Colonic mucosa (tissue), 4 donors: ENCODE measurements at regions not wholly inside any gene's neighbourhood (a gene's known extent, or its start where the extent isn't known, plus 50 kb on each side); places are given as distances from the start of the nearest gene placed in this dataset.

Experiments
- DNase-seq: peaks from one replicate; pipeline ENCODE4 v3.0.0-alpha.2; 2020
- H3K27ac ChIP-seq: fragments of 200-600 bp; one replicate; pipeline ENCODE4 v1.8.0; 2021
- H3K27me3 ChIP-seq: fragments of 200-600 bp; one replicate; pipeline ENCODE4 v1.8.0; 2021
- H3K36me3 ChIP-seq: fragments of 200-600 bp; one replicate; pipeline ENCODE4 v1.8.0; 2021
- H3K4me1 ChIP-seq: fragments of 200-600 bp; one replicate; pipeline ENCODE4 v1.8.0; 2021; ENCODE audit warnings: mild to moderate bottlenecking
- H3K4me3 ChIP-seq: fragments of 200-600 bp; one replicate; pipeline ENCODE4 v1.8.0; 2021
- H3K9ac ChIP-seq, 2 donors: one replicate each; pipeline ENCODE4 v1.7.0; 2013; ENCODE audit warnings: control low read depth in 2 of 2, low read depth in 2 of 2, low read length in 2 of 2
- H3K9me3 ChIP-seq: fragments of 200-600 bp; one replicate; pipeline ENCODE4 v1.8.0; 2021
- CTCF ChIP-seq: fragments of 200-600 bp; IDR thresholded peaks from one replicate; pipeline ENCODE4 v1.8.0; 2022; ENCODE audit warnings: antibody characterized with exemption, mild to moderate bottlenecking
- intact Hi-C: fragments of 100-400 bp; cut with DNase I; formaldehyde crosslinking; loops from one replicate; pipeline ENCODE4 v1.14.1; 2022
- donor health status: healthy.
- donor health status: DM: no; HTN: no; CAD: no.
- donor health status: DM: no; HTN: no; CAD: no.

- H3K27ac ChIP-seq, result no peak overlapping the region
- no peaks in the 10 kb centered on the region for H3K4me1 ChIP-seq
- TF ChIP-seq CTCF, result no peak
- H3K9ac ChIP-seq, result no peak overlapping the region
- no peak overlapping the region for H3K4me3 ChIP-seq
- intact Hi-C loops, result no loop called here
- no peaks in the 10 kb centered on the region for H3K36me3 ChIP-seq
- DNase-seq, result no peak
- H3K9me3 ChIP-seq, result no peaks in the 10 kb centered on the region
- no peaks in the 10 kb centered on the region for H3K27me3 ChIP-seq
Observed at GRCh38 chr5:116685069-116685468, 110.4 kb upstream of the SEMA6A start.

GRCh38 chr5:116681334-116682013, 106.9 kb upstream of the SEMA6A start:
- no peak for TF ChIP-seq CTCF
- H3K27ac ChIP-seq, result no peak overlapping the region
- H3K36me3 ChIP-seq, result no peaks in the 10 kb centered on the region
- no peaks in the 10 kb centered on the region for H3K4me1 ChIP-seq
- no peak overlapping the region for H3K9ac ChIP-seq
- no peak overlapping the region for H3K4me3 ChIP-seq
- no peak for DNase-seq
- intact Hi-C loops, result no loop called here
- no peaks in the 10 kb centered on the region for H3K27me3 ChIP-seq
- no peaks in the 10 kb centered on the region for H3K9me3 ChIP-seq

GRCh38 chr5:116675626-116675910, 100.9 kb upstream of the SEMA6A start:
- H3K27ac ChIP-seq, result no peak overlapping the region
- intact Hi-C loops, result no loop called here
- no peak for TF ChIP-seq CTCF

GRCh38 chr5:116674881-116675625, 100.4 kb upstream of the SEMA6A start:
- no peaks in the 10 kb centered on the region for H3K36me3 ChIP-seq
- DNase-seq, result no peak
- H3K4me3 ChIP-seq, result no peak overlapping the region
- no peaks in the 10 kb centered on the region for H3K9me3 ChIP-seq
- no peak for TF ChIP-seq CTCF
- intact Hi-C loops, result no loop called here
- no peaks in the 10 kb centered on the region for H3K4me1 ChIP-seq
- H3K27ac ChIP-seq, result no peak overlapping the region
- no peak overlapping the region for H3K9ac ChIP-seq
- no peaks in the 10 kb centered on the region for H3K27me3 ChIP-seq

More at GRCh38 chr5:116675626-116675910, 100.9 kb upstream of the SEMA6A start:
- Histone ChIP-seq H3K4me3 (no peak overlapping the region), H3K9me3 (no peaks in the 10 kb centered on the region), H3K4me1 (no peaks in the 10 kb centered on the region), H3K27me3 (no peaks in the 10 kb centered on the region), H3K9ac (no peak overlapping the region), H3K36me3 (no peaks in the 10 kb centered on the region)
- DNase-seq, result no peak

- no peak overlapping the region for H3K4me3 ChIP-seq
- intact Hi-C loops, result no loop called here
- H3K4me1 ChIP-seq, result no peaks in the 10 kb centered on the region
- DNase-seq, result no peak
- no peak overlapping the region for H3K9ac ChIP-seq
- H3K9me3 ChIP-seq, result no peaks in the 10 kb centered on the region
- no peaks in the 10 kb centered on the region for H3K36me3 ChIP-seq
- H3K27ac ChIP-seq, result no peak overlapping the region
- H3K27me3 ChIP-seq, result no peaks in the 10 kb centered on the region
- TF ChIP-seq CTCF, result no peak
Observed at GRCh38 chr5:116673453-116673852, 98.8 kb upstream of the SEMA6A start.
